Thyroid gland (tissue), 4 donors: ENCODE measurements at regions not wholly inside any gene's neighbourhood (a gene's known extent, or its start where the extent isn't known, plus 50 kb on each side); places are given as distances from the start of the nearest gene placed in this dataset.

ENCODE experiments used
- DNase-seq, 2 donors: peaks; one replicate each; pipeline ENCODE4 v3.0.0-alpha.2; 2019
- H3K27ac ChIP-seq, 3 donors: fragments of 200-600 bp; sonication (generic); 1 replicate in 2 of 3; 2 replicates in 1 of 3; pipeline ENCODE4 v1.5.1; 2016 to 2019; ENCODE audit warnings: mild to moderate bottlenecking in 1 of 3, moderate library complexity in 1 of 3
- H3K27me3 ChIP-seq: fragments of 200-600 bp; sonication (generic); one replicate; pipeline ENCODE4 v1.5.1; 2019
- H3K36me3 ChIP-seq, 2 donors: fragments of 200-600 bp; sonication (generic); one replicate each; pipeline ENCODE4 v1.5.1; 2016 to 2019
- H3K4me1 ChIP-seq, 2 donors: fragments of 200-600 bp; sonication (generic); one replicate each; pipeline ENCODE4 v1.5.1; 2017 to 2019
- H3K4me3 ChIP-seq, 3 donors: fragments of 200-600 bp; sonication (generic); replicated peaks in 1 of 3; 1 replicate in 2 of 3; 2 replicates in 1 of 3; pipeline ENCODE4 v1.5.1; 2016; ENCODE audit warnings: mild to moderate bottlenecking in 1 of 3
- H3K9me3 ChIP-seq: fragments of 200-600 bp; sonication (generic); one replicate; pipeline ENCODE4 v1.5.1; 2017
- POLR2A ChIP-seq, 2 donors: fragments of 450-650 bp; IDR thresholded peaks; one replicate each; pipeline ENCODE4 v1.6.1; 2017; ENCODE audit warnings: antibody characterized with exemption in 2 of 2, mild to moderate bottlenecking in 2 of 2, moderate library complexity in 1 of 2
- WGBS, 2 donors: methylation state at CpG; one replicate each; pipeline ENCODE4 v1.1.5; 2017; 5-methylcytosine and 5-hydroxymethylcytosine counted together
- intact Hi-C: fragments of 100-400 bp; cut with DNase I; formaldehyde crosslinking; loops from one replicate; pipeline ENCODE4 v1.15.1; 2023
- TF ChIP-seq, protein P1 (sequence below), 6 experiments: fragments of 200-600 bp in 3 of 6; fragments of 450-650 bp in 3 of 6; sonication (generic) in 3 of 6; IDR thresholded peaks; one replicate each; pipeline ENCODE4 v1.5.1; 2016 to 2019; ENCODE audit warnings: antibody characterized with exemption in 6 of 6, mild to moderate bottlenecking in 2 of 6, inconsistent platforms in 1 of 6, moderate library complexity in 1 of 6

- Histone ChIP-seq H3K4me1 (no peaks in the 10 kb centered on the region), H3K36me3 (no peaks in the 10 kb centered on the region), H3K9me3 (no peaks in the 10 kb centered on the region), H3K27me3 (no peaks in the 10 kb centered on the region), H3K4me3 (no peak overlapping the region), H3K27ac (no peak overlapping the region)
- WGBS, 2 donors, result 78 to 80% methylated on average over 4 of the region's 4 CpGs
- TF ChIP-seq, protein P1, sequence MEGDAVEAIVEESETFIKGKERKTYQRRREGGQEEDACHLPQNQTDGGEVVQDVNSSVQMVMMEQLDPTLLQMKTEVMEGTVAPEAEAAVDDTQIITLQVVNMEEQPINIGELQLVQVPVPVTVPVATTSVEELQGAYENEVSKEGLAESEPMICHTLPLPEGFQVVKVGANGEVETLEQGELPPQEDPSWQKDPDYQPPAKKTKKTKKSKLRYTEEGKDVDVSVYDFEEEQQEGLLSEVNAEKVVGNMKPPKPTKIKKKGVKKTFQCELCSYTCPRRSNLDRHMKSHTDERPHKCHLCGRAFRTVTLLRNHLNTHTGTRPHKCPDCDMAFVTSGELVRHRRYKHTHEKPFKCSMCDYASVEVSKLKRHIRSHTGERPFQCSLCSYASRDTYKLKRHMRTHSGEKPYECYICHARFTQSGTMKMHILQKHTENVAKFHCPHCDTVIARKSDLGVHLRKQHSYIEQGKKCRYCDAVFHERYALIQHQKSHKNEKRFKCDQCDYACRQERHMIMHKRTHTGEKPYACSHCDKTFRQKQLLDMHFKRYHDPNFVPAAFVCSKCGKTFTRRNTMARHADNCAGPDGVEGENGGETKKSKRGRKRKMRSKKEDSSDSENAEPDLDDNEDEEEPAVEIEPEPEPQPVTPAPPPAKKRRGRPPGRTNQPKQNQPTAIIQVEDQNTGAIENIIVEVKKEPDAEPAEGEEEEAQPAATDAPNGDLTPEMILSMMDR (IDR thresholded peaks at IDR 0.05), result no peak
- no peak for TF ChIP-seq POLR2A (IDR thresholded peaks at IDR 0.05)
- intact Hi-C loops, result no loop called here
- no peak for DNase-seq
These were observed 164.2 kb upstream of the HMGA2 start for GRCh38 chr12:65660096-65660495.

- WGBS, 2 donors, result 95 to 96% methylated on average over 7 of the region's 7 CpGs
- Histone ChIP-seq H3K9me3 (no peaks in the 10 kb centered on the region), H3K27ac (no peak overlapping the region), H3K36me3 (no peaks in the 10 kb centered on the region), H3K4me1 (no peaks in the 10 kb centered on the region), H3K4me3 (no peak overlapping the region), H3K27me3 (no peaks in the 10 kb centered on the region)
- TF ChIP-seq, protein P1 (IDR thresholded peaks at IDR 0.05), result no peak
- no peak for TF ChIP-seq POLR2A (IDR thresholded peaks at IDR 0.05)
- no peak for DNase-seq
- intact Hi-C loops, result no loop called here
These were observed 163.4 kb upstream of the HMGA2 start for GRCh38 chr12:65660836-65661235.

DNA sequence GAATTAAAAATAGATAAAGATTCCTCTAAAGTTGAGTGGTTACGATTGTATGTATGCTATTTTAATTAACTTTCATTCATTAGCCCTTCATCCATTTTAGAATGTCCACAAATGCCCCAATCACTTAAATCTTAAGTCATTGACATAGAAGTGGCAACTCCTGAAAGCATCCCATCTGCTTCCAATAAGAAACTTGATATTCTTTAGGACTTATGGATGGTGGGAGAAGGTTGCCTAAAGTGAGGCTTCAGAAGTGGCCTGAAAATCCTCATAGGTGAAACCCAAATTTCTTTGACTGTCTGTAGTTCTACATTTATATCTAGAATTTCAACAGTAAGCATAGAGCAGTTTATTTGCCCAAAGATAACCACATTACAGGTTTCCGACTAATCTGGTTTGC is 161.7 kb upstream of the HMGA2 start:
- TF ChIP-seq POLR2A (IDR thresholded peaks at IDR 0.05), result no peak
- TF ChIP-seq, protein P1 (IDR thresholded peaks at IDR 0.05), result no peak
- Histone ChIP-seq H3K9me3 (no peaks in the 10 kb centered on the region), H3K36me3 (no peaks in the 10 kb centered on the region), H3K4me1 (no peaks in the 10 kb centered on the region), H3K4me3 (no peak overlapping the region), H3K27ac (no peak overlapping the region), H3K27me3 (no peaks in the 10 kb centered on the region)
- intact Hi-C loops, result no loop called here
- WGBS, 2 donors, result 95 to 97% methylated on average over 2 of the region's 2 CpGs
- no peak for DNase-seq

GRCh38 chr12:65663097-65663496 is 161.2 kb upstream of the HMGA2 start:
- no peaks in the 10 kb centered on the region for H3K36me3 ChIP-seq
- WGBS, 2 donors, result 91 to 95% methylated on average over 5 of the region's 5 CpGs
- no peak for TF ChIP-seq POLR2A (IDR thresholded peaks at IDR 0.05)
- TF ChIP-seq, protein P1 (IDR thresholded peaks at IDR 0.05), result no peak
- DNase-seq, result no peak
- H3K4me3 ChIP-seq, result no peak overlapping the region
- H3K27me3 ChIP-seq, result no peaks in the 10 kb centered on the region
- intact Hi-C loops, result no loop called here
- no peak overlapping the region for H3K27ac ChIP-seq
- no peaks in the 10 kb centered on the region for H3K4me1 ChIP-seq
- no peaks in the 10 kb centered on the region for H3K9me3 ChIP-seq

DNA sequence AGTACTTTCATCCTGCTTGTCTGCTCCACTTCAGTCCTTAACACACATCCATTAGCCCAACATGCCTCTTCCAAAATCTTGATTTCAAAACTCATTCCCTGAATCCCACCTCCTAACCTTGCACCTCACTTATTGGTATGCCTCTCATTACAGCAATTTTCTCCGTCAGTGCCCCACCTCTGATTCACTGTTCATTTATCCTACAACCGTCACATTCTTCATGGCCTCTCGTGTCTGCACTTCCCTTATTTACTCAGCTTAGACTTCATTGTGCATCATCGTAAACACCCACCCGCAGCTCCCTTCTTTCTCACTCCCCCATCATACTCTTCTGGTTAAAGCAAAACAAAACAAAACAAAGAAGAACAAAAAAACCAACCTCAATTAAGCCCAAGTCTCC is 160.6 kb upstream of the HMGA2 start:
- no peaks in the 10 kb centered on the region for H3K36me3 ChIP-seq
- intact Hi-C loops, result no loop called here
- no peak overlapping the region for H3K27ac ChIP-seq
- no peak for DNase-seq
- no peaks in the 10 kb centered on the region for H3K9me3 ChIP-seq
- H3K27me3 ChIP-seq, result no peaks in the 10 kb centered on the region
- no peak for TF ChIP-seq POLR2A (IDR thresholded peaks at IDR 0.05)
- TF ChIP-seq, protein P1 (IDR thresholded peaks at IDR 0.05), result no peak
- H3K4me3 ChIP-seq, result no peak overlapping the region
- no peaks in the 10 kb centered on the region for H3K4me1 ChIP-seq
- 95 to 96% methylated on average over 5 of the region's 5 CpGs for WGBS, 2 donors
